ENCODE measurements at regions not wholly inside any gene's neighbourhood (a gene's known extent, or its start where the extent isn't known, plus 50 kb on each side); places are given as distances from the start of the nearest gene placed in this dataset.

GRCh38 chr2:78154586-78154985 lies 632.4 kb upstream of the LRRTM4 start:
- TF ChIP-seq CTCF (IDR thresholded peaks at IDR 0.05) = no peak
- TF ChIP-seq POLR2A (IDR thresholded peaks at IDR 0.05) = no peak

Data from testis (tissue), 2 donors.